ENCODE measurements at regions not wholly inside any gene's neighbourhood (a gene's known extent, or its start where the extent isn't known, plus 50 kb on each side); places are given as distances from the start of the nearest gene placed in this dataset.
"Not testable (repeated sequence)": the region's sequence is repeated elsewhere in the genome, so short reads cannot be mapped to it uniquely, and the experiment has no call there.

- H3K4me1 ChIP-seq (ENCODE audit: control insufficient read depth, insufficient read depth, low read length), result no peaks in the 10 kb centered on the region
- H3K4me3 ChIP-seq (ENCODE audit: low read depth, low read length), result no peak overlapping the region
Observed at GRCh38 chr12:88842314-88842713, 262.0 kb upstream of the KITLG start.

GRCh38 chr12:88839486-88839885 is 259.2 kb upstream of the KITLG start:
- Histone ChIP-seq H3K36me3 (ENCODE audit: control insufficient read depth, insufficient read depth, low read length) (no peaks in the 10 kb centered on the region), H3K4me3 (ENCODE audit: low read depth, low read length) (no peak overlapping the region), H3K27ac (ENCODE audit: low read depth, low read length) (no peak overlapping the region), H3K27me3 (ENCODE audit: control insufficient read depth, insufficient read depth, low read length) (no peaks in the 10 kb centered on the region), H3K9me3 (ENCODE audit: control insufficient read depth, insufficient read depth, low read depth, low read length) (peaks cover 24% of the 10 kb centered on the region), H3K4me1 (ENCODE audit: control insufficient read depth, insufficient read depth, low read length) (no peaks in the 10 kb centered on the region), H3K9ac (ENCODE audit: low read length) (no peak overlapping the region)

More at GRCh38 chr12:88842314-88842713, 262.0 kb upstream of the KITLG start:
- H3K27me3 ChIP-seq (ENCODE audit: control insufficient read depth, insufficient read depth, low read length), result no peaks in the 10 kb centered on the region
- no peak overlapping the region for H3K9ac ChIP-seq (ENCODE audit: low read length)
- no peak overlapping the region for H3K27ac ChIP-seq (ENCODE audit: low read depth, low read length)
- H3K9me3 ChIP-seq (ENCODE audit: control insufficient read depth, insufficient read depth, low read depth, low read length), result peaks cover 24% of the 10 kb centered on the region
- H3K36me3 ChIP-seq (ENCODE audit: control insufficient read depth, insufficient read depth, low read length), result no peaks in the 10 kb centered on the region

DNA sequence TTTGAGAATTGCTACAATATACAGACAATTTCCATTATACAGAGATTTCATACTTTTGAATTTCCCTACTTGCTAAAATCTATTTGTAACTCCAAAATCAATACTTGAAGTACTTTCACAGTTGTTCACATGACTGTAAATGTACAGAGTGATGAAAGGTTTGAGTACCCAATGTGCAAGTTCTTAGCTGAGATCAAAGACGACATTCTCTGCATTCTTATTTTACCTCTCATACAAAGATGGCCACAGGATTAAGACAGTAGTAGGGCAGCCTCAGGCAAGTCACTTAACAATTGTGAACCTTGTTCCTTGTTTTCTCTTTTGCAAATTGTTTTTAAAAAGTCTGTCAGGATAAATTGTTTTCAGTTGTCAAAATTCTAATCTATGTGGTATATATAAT is 255.9 kb upstream of the KITLG start:
- no peak overlapping the region for H3K4me3 ChIP-seq (ENCODE audit: low read depth, low read length)
- no peaks in the 10 kb centered on the region for H3K27me3 ChIP-seq (ENCODE audit: control insufficient read depth, insufficient read depth, low read length)
- H3K4me1 ChIP-seq (ENCODE audit: control insufficient read depth, insufficient read depth, low read length), result peaks cover 3% of the 10 kb centered on the region; the same call in 1 of the 2 replicates
- H3K36me3 ChIP-seq (ENCODE audit: control insufficient read depth, insufficient read depth, low read length), result no peaks in the 10 kb centered on the region
- H3K27ac ChIP-seq (ENCODE audit: low read depth, low read length), result no peak overlapping the region
- H3K9ac ChIP-seq (ENCODE audit: low read length), result no peak overlapping the region
- H3K9me3 ChIP-seq (ENCODE audit: control insufficient read depth, insufficient read depth, low read depth, low read length), result peaks cover 24% of the 10 kb centered on the region

GRCh38 chr12:88834226-88834625 is 254.0 kb upstream of the KITLG start:
- Histone ChIP-seq H3K9me3 (ENCODE audit: control insufficient read depth, insufficient read depth, low read depth, low read length) (peaks cover 15% of the 10 kb centered on the region), H3K4me3 (ENCODE audit: low read depth, low read length) (no peak overlapping the region), H3K4me1 (ENCODE audit: control insufficient read depth, insufficient read depth, low read length) (peaks cover 3% of the 10 kb centered on the region; the same call in 1 of the 2 replicates), H3K27ac (ENCODE audit: low read depth, low read length) (no peak overlapping the region), H3K9ac (ENCODE audit: low read length) (no peak overlapping the region), H3K36me3 (ENCODE audit: control insufficient read depth, insufficient read depth, low read length) (no peaks in the 10 kb centered on the region), H3K27me3 (ENCODE audit: control insufficient read depth, insufficient read depth, low read length) (no peaks in the 10 kb centered on the region)

DNA sequence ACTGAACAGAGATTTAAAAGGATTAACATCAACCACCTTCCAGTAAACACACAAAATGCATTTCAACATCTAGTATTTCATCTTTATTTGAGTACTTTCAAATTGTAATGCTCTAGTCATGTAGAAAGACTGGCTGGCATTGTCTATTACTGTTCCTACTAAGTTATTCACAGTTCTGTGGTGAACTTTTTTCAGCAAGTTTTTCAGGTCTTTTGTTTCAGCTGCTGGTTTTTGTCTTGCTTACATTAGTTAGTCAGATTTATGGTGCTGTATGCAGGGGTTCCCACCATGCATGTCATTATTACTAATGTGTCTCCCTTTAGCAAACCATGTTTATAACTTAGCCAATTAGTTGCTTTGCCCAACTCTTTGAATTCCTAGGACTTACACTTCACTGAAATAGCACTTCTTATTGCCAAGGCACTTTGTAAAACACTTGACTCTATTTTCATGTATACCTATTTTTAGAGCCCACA is 253.4 kb upstream of the KITLG start:
- H3K27me3 ChIP-seq (ENCODE audit: control insufficient read depth, insufficient read depth, low read length), result no peaks in the 10 kb centered on the region
- no peak overlapping the region for H3K4me3 ChIP-seq (ENCODE audit: low read depth, low read length)
- H3K36me3 ChIP-seq (ENCODE audit: control insufficient read depth, insufficient read depth, low read length), result no peaks in the 10 kb centered on the region
- H3K27ac ChIP-seq (ENCODE audit: low read depth, low read length), result no peak overlapping the region
- peaks cover 3% of the 10 kb centered on the region; the same call in 1 of the 2 replicates for H3K4me1 ChIP-seq (ENCODE audit: control insufficient read depth, insufficient read depth, low read length)
- no peak overlapping the region for H3K9ac ChIP-seq (ENCODE audit: low read length)
- H3K9me3 ChIP-seq (ENCODE audit: control insufficient read depth, insufficient read depth, low read depth, low read length), result peaks cover 10% of the 10 kb centered on the region

GRCh38 chr12:88828537-88828936 is 248.3 kb upstream of the KITLG start:
- H3K27ac ChIP-seq (ENCODE audit: low read depth, low read length); H3K4me1 ChIP-seq (ENCODE audit: control insufficient read depth, insufficient read depth, low read length); H3K9me3 ChIP-seq (ENCODE audit: control insufficient read depth, insufficient read depth, low read depth, low read length); H3K9ac ChIP-seq (ENCODE audit: low read length); H3K36me3 ChIP-seq (ENCODE audit: control insufficient read depth, insufficient read depth, low read length); H3K27me3 ChIP-seq (ENCODE audit: control insufficient read depth, insufficient read depth, low read length); H3K4me3 ChIP-seq (ENCODE audit: low read depth, low read length): not testable (repeated sequence)

GRCh38 chr12:88820012-88820411 is 239.7 kb upstream of the KITLG start:
- H3K4me1 ChIP-seq (ENCODE audit: control insufficient read depth, insufficient read depth, low read length), result no peaks in the 10 kb centered on the region
- H3K4me3 ChIP-seq (ENCODE audit: low read depth, low read length), result no peak overlapping the region
- H3K9ac ChIP-seq (ENCODE audit: low read length), result no peak overlapping the region
- H3K36me3 ChIP-seq (ENCODE audit: control insufficient read depth, insufficient read depth, low read length), result no peaks in the 10 kb centered on the region
- no peaks in the 10 kb centered on the region for H3K27me3 ChIP-seq (ENCODE audit: control insufficient read depth, insufficient read depth, low read length)
- no peak overlapping the region for H3K27ac ChIP-seq (ENCODE audit: low read depth, low read length)
- H3K9me3 ChIP-seq (ENCODE audit: control insufficient read depth, insufficient read depth, low read depth, low read length), result peaks cover 5% of the 10 kb centered on the region; the same call in 1 of the 2 replicates

DNA sequence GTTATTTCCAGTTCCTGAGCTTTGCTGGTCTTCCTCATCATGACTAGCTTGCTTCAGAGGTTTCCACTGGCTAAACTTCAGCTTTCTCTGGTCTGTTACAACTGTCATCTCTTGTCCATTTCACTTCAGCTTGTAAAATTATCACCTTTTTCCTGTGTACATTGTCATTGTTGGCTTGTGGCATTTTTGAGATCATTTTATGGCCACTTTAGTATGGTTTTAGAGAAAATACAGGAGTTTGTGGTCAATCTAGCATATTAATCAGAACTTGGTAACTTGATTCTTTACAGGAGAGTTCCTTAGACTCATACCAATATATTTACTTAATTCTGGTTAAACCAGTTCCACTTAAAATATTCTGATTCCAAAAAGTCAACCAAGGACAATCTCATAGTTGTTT is 235.9 kb upstream of the KITLG start:
- H3K9me3 ChIP-seq (ENCODE audit: control insufficient read depth, insufficient read depth, low read depth, low read length), result peaks cover 5% of the 10 kb centered on the region; the same call in 1 of the 2 replicates
- no peaks in the 10 kb centered on the region for H3K4me1 ChIP-seq (ENCODE audit: control insufficient read depth, insufficient read depth, low read length)
- H3K27ac ChIP-seq (ENCODE audit: low read depth, low read length), result no peak overlapping the region
- no peaks in the 10 kb centered on the region for H3K36me3 ChIP-seq (ENCODE audit: control insufficient read depth, insufficient read depth, low read length)
- no peaks in the 10 kb centered on the region for H3K27me3 ChIP-seq (ENCODE audit: control insufficient read depth, insufficient read depth, low read length)
- H3K4me3 ChIP-seq (ENCODE audit: low read depth, low read length), result no peak overlapping the region
- H3K9ac ChIP-seq (ENCODE audit: low read length), result no peak overlapping the region

DNA sequence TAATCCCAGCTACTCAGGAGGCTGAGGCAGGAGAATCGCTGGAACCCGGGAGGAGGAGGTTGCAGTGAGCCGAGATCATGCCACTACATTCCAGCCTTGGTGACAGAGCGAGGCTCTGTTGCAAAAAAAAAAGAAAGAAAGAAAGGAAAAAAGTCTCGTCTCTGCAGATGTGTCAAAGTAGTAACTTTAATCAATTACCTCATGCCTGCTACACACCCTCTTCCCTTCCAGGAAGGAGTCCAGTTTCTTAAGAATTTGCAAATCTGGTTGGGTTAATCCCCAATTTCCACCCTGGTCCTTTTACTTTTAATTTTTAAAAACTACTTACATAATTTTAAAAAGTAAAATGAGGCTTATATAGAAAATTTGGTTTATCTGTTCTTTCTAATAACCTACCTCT is 234.5 kb upstream of the KITLG start:
- Histone ChIP-seq H3K4me1 (ENCODE audit: control insufficient read depth, insufficient read depth, low read length) (no peaks in the 10 kb centered on the region), H3K27ac (ENCODE audit: low read depth, low read length) (no peak overlapping the region), H3K27me3 (ENCODE audit: control insufficient read depth, insufficient read depth, low read length) (no peaks in the 10 kb centered on the region)

DNA sequence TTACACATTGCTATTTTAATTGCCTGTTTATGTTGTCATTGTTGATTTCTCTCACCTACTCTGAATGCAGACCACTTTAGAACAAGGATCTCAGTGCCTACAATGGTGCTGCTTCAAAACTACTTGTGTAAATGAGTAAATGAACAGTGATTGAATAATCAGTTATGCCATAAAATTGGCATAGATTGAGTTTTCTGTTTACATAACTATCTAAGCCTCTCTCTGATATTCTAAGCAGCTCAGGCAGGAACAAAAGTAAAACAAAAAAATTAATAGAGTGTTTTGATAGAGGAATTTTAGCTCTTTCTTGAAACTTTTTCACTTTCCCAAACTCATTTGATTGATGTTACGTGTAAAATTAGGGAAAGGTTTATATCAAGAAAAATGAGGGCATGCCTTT is 232.3 kb upstream of the KITLG start:
- Histone ChIP-seq H3K27ac (ENCODE audit: low read depth, low read length) (no peak overlapping the region), H3K27me3 (ENCODE audit: control insufficient read depth, insufficient read depth, low read length) (no peaks in the 10 kb centered on the region), H3K36me3 (ENCODE audit: control insufficient read depth, insufficient read depth, low read length) (no peaks in the 10 kb centered on the region), H3K4me1 (ENCODE audit: control insufficient read depth, insufficient read depth, low read length) (no peaks in the 10 kb centered on the region), H3K9ac (ENCODE audit: low read length) (no peak overlapping the region), H3K4me3 (ENCODE audit: low read depth, low read length) (no peak overlapping the region), H3K9me3 (ENCODE audit: control insufficient read depth, insufficient read depth, low read depth, low read length) (no peaks in the 10 kb centered on the region)

More for the DNA sequence above, 234.5 kb upstream of the KITLG start:
- H3K4me3 ChIP-seq (ENCODE audit: low read depth, low read length), result no peak overlapping the region
- H3K36me3 ChIP-seq (ENCODE audit: control insufficient read depth, insufficient read depth, low read length), result no peaks in the 10 kb centered on the region
- no peak overlapping the region for H3K9ac ChIP-seq (ENCODE audit: low read length)
- H3K9me3 ChIP-seq (ENCODE audit: control insufficient read depth, insufficient read depth, low read depth, low read length), result no peaks in the 10 kb centered on the region

DNA sequence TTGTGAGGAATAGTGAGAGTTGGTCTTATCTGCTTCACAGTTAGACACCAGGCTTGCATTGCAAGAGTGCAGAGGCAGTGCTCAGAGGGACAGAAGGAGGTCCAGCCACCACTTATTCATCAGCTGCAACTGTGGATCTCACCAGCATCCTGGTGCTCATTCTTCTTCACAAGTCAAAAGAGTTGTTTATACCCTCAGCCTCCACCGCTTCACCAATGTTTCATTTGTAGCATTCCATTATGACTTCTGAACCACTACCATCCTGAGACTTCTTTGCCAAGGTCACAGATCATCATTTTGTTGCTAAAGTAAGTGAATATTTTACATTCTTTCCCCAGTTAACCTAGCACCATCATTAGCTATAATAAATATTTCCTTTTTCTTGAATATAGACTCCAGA is 230.5 kb upstream of the KITLG start:
- Histone ChIP-seq H3K36me3 (ENCODE audit: control insufficient read depth, insufficient read depth, low read length) (no peaks in the 10 kb centered on the region), H3K27ac (ENCODE audit: low read depth, low read length) (no peak overlapping the region), H3K4me1 (ENCODE audit: control insufficient read depth, insufficient read depth, low read length) (no peaks in the 10 kb centered on the region), H3K27me3 (ENCODE audit: control insufficient read depth, insufficient read depth, low read length) (no peaks in the 10 kb centered on the region), H3K4me3 (ENCODE audit: low read depth, low read length) (no peak overlapping the region), H3K9ac (ENCODE audit: low read length) (no peak overlapping the region), H3K9me3 (ENCODE audit: control insufficient read depth, insufficient read depth, low read depth, low read length) (no peaks in the 10 kb centered on the region)

GRCh38 chr12:88809841-88810240 is 229.6 kb upstream of the KITLG start:
- H3K27me3 ChIP-seq (ENCODE audit: control insufficient read depth, insufficient read depth, low read length); H3K4me1 ChIP-seq (ENCODE audit: control insufficient read depth, insufficient read depth, low read length); H3K9ac ChIP-seq (ENCODE audit: low read length); H3K36me3 ChIP-seq (ENCODE audit: control insufficient read depth, insufficient read depth, low read length); H3K4me3 ChIP-seq (ENCODE audit: low read depth, low read length); H3K27ac ChIP-seq (ENCODE audit: low read depth, low read length); H3K9me3 ChIP-seq (ENCODE audit: control insufficient read depth, insufficient read depth, low read depth, low read length): not testable (repeated sequence)
